ENCODE measurements at regions not wholly inside any gene's neighbourhood (a gene's known extent, or its start where the extent isn't known, plus 50 kb on each side); places are given as distances from the start of the nearest gene placed in this dataset.

DNA sequence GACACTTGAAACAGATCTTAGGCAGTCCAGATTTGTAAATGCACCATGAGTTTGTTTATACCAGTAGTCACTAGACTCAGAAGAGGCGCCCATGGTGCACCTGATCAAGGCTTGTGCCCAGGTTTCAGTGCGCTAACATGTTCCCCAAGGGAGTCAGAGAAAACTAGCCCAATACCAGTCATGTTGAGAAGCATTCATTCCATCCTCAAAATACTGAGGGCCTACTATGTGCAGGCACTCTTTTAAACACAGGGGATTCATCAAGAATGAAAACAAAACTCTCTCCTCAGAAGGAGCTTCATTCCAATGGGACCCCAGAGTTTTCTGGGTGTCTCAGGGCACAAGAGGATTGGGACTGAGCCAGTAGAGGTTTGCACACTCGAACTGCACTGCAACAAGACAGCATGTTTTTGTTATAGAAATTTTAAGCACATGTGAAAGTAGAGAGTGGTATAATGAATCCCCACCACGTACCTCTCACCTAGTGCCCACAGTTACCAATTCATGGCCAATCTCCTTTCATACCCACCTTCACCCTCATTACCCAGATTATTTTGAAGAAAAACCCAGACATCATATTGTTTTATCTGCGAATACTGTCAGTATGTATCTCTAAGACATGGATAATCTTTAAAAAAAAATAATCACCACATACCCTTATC is 55.0 kb upstream of the ARID5B start:
- Mint-ChIP-seq H3K4me3 (no peak overlapping the region), H3K27me3 (no peaks in the 10 kb centered on the region), H3K27ac (no peak overlapping the region), H3K9me3 (no peaks in the 10 kb centered on the region), H3K4me1 (peaks cover 6% of the 10 kb centered on the region), H3K36me3 (no peaks in the 10 kb centered on the region)
- no peak for DNase-seq
- CTCF ChIA-PET, result interaction anchor here (1.7 kb wide), 1 partner anchor 8 kb away, joined by 4 read pairs; no protein-coding TSS in a partner anchor

DNA sequence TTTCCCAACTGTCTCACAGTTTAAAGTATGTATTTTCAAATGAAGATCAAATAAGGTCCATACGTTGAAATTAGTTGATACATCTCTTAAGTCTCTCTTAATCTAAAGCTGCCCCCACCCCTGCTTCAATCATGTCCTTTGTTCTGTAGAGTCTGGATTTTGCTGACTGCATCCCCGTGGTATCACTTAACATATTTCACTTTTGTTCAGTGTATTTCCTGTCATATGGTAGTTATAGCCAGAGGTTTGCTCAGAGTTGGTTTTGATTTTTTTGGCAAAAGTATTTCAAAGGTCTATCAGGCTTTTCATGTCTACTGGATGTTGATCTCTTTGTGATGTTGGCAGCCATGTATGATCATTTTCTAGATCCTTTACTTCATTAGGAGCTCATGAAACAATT is 54.4 kb upstream of the ARID5B start:
- H3K9me3 Mint-ChIP-seq, result no peaks in the 10 kb centered on the region
- no peaks in the 10 kb centered on the region for H3K36me3 Mint-ChIP-seq
- peaks cover 6% of the 10 kb centered on the region for H3K4me1 Mint-ChIP-seq
- CTCF ChIA-PET, result interaction anchor here (1.7 kb wide), 1 partner anchor 9 kb away, joined by 4 read pairs; no protein-coding TSS in a partner anchor
- no peaks in the 10 kb centered on the region for H3K27me3 Mint-ChIP-seq
- no peak for DNase-seq
- H3K4me3 Mint-ChIP-seq, result no peak overlapping the region
- H3K27ac Mint-ChIP-seq, result no peak overlapping the region

DNA sequence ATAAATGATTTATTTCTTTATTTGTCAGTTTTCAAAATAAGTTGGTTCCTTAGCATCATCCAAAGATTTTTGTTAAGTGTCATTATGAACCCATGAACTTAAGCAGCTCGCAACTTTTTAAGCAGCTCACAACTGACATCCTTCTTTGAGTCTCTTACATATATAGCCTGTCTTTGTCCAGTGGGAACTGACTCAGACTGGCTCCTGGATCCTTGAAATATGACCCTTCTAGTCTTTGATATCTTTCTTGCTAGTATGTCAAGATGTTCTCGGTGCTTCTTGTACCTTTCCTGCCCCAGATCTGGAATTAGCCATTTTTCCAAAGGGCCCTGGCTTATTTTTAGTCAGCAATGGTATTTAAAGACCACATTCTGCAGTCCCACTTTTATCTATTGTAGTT is 53.9 kb upstream of the ARID5B start:
- H3K4me3 Mint-ChIP-seq, result no peak overlapping the region

DNA sequence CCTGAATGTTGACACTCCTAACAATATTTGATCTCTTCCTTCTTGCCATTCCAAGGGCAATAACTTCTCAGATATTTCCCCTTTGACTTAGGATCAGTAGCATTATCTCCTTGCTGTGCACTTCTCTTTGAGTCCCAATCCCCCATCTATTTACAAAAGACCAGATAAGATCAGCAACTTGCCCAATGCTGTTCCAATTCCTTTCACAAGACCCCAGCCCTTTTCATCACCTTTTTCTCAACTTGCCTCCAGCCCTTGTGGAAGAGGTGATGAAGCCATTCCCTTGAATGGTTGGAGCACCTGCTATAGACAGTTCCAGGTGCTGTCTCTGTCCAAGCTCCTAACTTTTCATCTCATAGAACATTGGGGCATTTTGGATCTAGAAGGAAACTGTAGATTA is 51.1 kb upstream of the ARID5B start:
- H3K27me3 Mint-ChIP-seq, result no peaks in the 10 kb centered on the region
- H3K36me3 Mint-ChIP-seq, result no peaks in the 10 kb centered on the region
- peaks cover 6% of the 10 kb centered on the region for H3K4me1 Mint-ChIP-seq
- H3K27ac Mint-ChIP-seq, result no peak overlapping the region
- no peak for DNase-seq
- H3K9me3 Mint-ChIP-seq, result no peaks in the 10 kb centered on the region
- CTCF ChIA-PET, result no interaction called here
- no peak overlapping the region for H3K4me3 Mint-ChIP-seq

More for the DNA sequence above, 53.9 kb upstream of the ARID5B start:
- H3K27ac Mint-ChIP-seq, result no peak overlapping the region
- no peaks in the 10 kb centered on the region for H3K36me3 Mint-ChIP-seq
- no peaks in the 10 kb centered on the region for H3K9me3 Mint-ChIP-seq
- no peaks in the 10 kb centered on the region for H3K27me3 Mint-ChIP-seq
- no peak for DNase-seq
- CTCF ChIA-PET, result no interaction called here
- peaks cover 6% of the 10 kb centered on the region for H3K4me1 Mint-ChIP-seq
